H1 (cell line): ENCODE measurements at regions not wholly inside any gene's neighbourhood (a gene's known extent, or its start where the extent isn't known, plus 50 kb on each side); places are given as distances from the start of the nearest gene placed in this dataset.

Source experiments
- JUN ChIP-seq: IDR thresholded peaks from 2 replicates; pipeline ENCODE4 v1.6.1; 2011; ENCODE audit warnings: low read depth, mild to moderate bottlenecking, improper control_type of control experiment, low read length

GRCh38 chr1:29931477-29932175 lies 695.3 kb downstream of the PTPRU start (continued):
- no peak for TF ChIP-seq JUN
